ENCODE measurements at regions not wholly inside any gene's neighbourhood (a gene's known extent, or its start where the extent isn't known, plus 50 kb on each side); places are given as distances from the start of the nearest gene placed in this dataset.
"Not testable (repeated sequence)": the region's sequence is repeated elsewhere in the genome, so short reads cannot be mapped to it uniquely, and the experiment has no call there.

DNA sequence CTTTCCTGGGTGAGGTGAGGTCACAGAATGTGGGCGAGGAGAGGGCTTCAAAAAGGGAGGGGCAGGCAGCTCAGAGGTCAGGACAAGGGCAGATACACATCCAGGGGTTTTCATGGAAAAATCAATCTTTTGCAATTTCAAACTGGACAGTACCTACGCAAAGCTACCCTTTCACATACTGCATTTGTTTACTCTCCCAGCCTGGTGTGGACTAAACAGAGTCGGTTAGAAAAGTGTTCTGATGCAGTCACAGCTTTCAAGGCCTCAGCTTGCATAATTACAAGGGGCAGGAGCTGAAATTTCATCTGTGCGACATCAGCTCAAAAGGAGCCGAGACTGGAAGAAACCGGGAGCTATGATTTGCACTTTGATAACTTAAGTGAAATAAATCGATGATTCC, 351.8 kb downstream of the TEX29 start:
- not testable (repeated sequence) for DNase-seq (ENCODE audit: low read depth)

GRCh38 chr13:111678120-111678882, 357.9 kb downstream of the TEX29 start:
- not testable (repeated sequence) for DNase-seq (ENCODE audit: low read depth)

DNA sequence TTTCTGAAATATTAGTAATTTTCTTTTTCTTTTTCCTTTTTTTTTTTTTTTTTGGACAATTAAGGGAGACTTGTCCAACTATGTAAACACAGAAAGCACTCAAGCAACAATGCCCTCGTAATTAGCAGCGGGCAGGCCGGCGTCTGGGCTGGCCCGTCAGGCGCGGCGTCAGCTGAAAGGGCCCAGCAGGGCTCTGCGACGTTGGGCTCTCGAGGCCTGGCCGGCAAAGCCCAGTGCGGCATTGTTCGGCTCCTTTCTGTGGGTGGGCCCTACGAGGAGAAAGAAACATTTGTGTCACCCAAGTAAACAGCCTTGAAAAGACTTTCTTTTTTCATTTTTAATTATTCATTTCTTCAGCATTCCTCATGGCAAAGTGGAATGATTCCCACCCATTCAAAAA, 359.2 kb downstream of the TEX29 start:
- not testable (repeated sequence) for DNase-seq (ENCODE audit: low read depth)

DNA sequence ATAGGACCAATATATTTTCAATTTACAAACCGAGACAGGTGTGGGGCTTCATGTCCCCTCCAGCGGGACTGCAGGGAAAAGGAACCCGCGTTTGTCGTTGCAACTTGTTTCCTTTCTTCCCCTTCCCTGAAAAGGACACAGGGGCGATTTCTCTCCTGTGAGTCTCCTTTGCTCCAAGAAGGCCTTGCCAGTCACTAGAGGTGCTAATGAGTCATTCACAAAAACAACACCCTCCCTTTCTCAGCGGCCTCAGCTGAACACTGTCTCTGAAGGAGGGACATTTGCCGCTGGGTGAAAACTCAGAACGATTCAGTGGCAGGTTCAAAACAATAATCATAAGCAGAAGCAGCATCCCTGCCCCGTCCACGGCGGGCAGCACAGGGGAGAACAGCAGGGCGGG, 359.7 kb downstream of the TEX29 start:
- not testable (repeated sequence) for DNase-seq (ENCODE audit: low read depth)

DNA sequence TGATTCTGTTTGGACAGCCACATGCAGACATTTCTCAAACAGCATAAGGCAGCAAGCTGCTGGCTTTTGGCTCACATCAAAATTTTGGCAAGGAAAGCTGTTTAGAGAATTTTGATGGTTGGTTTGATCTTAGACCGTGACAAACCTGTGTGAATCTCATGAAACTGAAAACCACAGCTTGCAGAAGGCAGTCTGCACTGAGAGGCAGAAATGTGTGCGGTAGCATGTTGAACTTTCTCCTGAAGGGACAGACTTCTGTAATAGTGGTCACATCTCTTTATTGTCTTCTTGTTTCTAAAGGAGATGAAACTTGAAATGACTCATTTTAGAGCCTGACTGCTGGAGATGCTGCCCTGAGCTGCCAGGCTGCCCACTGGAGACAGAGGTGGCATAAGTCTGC, 371.6 kb downstream of the TEX29 start:
- DNase-seq (ENCODE audit: low read depth) = not testable (repeated sequence)

DNA sequence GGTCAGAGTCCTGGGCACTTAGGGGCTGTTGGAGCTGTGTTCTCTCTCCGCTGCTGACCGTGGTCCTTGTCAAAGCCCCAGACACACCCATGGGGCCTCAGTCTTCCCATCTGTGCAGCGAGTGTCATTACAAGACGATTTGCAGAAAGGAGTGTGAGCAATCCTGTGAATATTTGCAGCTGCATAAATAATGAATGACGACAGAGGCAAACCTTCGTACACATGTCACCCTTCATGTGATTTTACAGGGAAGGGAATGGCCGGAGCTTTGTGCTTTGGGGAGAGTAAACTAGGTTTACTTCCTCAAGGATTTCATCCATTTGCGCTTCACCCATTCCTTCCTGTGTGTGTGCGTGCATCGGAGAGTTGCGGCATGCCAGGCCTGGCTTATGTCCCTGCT, 370.8 kb upstream of the SOX1 start:
- DNase-seq (ENCODE audit: low read depth) = not testable (repeated sequence)

DNA sequence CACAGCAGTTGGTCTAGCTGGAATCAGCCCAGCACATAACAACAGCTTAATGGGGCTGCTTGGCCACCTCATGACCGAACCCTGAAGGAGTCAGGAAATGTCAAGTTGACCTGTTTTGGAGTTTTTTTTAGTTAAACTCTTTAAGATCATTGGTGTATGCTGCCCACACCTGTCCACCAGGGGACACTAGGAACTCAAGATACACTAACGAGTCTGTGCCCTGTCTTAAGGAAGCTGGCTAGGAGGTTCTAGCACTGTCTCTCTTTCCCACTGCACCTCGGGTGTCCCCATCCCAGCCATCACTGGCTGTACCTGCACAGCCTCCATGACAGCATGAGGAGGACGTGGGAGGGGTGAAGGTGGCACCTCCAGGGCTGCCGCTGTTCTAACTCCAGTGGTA, 364.9 kb upstream of the SOX1 start:
- DNase-seq (ENCODE audit: low read depth) = not testable (repeated sequence)
